Progenitor cell of endocrine pancreas (in vitro differentiated cells): ENCODE measurements at regions not wholly inside any gene's neighbourhood (a gene's known extent, or its start where the extent isn't known, plus 50 kb on each side); places are given as distances from the start of the nearest gene placed in this dataset.

ENCODE experiments used
- DNase-seq: peaks from one replicate; pipeline ENCODE4 v3.0.0; 2021; ENCODE audit warnings: low spot score; ENCODE audit not compliant: unreplicated experiment
- H3K27ac Mint-ChIP-seq: 2 replicates; pipeline ENCODE4 v1.8.0; 2021; ENCODE audit warnings: mild to moderate bottlenecking, moderate library complexity, mixed read lengths
- H3K27me3 Mint-ChIP-seq: 2 replicates; pipeline ENCODE4 v1.8.0; 2021; ENCODE audit warnings: mixed read lengths
- H3K36me3 Mint-ChIP-seq: 2 replicates; pipeline ENCODE4 v1.8.0; 2022; ENCODE audit warnings: mixed read lengths; ENCODE audit not compliant: insufficient read depth
- H3K4me1 Mint-ChIP-seq: 2 replicates; pipeline ENCODE4 v1.8.0; 2021; ENCODE audit warnings: low read depth, mixed read lengths
- H3K4me3 Mint-ChIP-seq: 2 replicates; pipeline ENCODE4 v1.8.0; 2021; ENCODE audit warnings: low read depth, mild to moderate bottlenecking, moderate library complexity, mixed read lengths
- H3K9me3 Mint-ChIP-seq: 2 replicates; pipeline ENCODE4 v1.8.0; 2021; ENCODE audit warnings: low read depth, mixed read lengths
- CTCF ChIP-seq: fragments of 200-600 bp; sonication (generic); IDR thresholded peaks from one replicate; pipeline ENCODE4 v1.5.0; 2021; ENCODE audit warnings: antibody characterized with exemption, mild to moderate bottlenecking; ENCODE audit not compliant: unreplicated experiment

- H3K27ac Mint-ChIP-seq, result no peak overlapping the region
- H3K36me3 Mint-ChIP-seq, result no peaks in the 10 kb centered on the region
- no peak for DNase-seq
- no peak for TF ChIP-seq CTCF
- peaks cover 67% of the 10 kb centered on the region for H3K27me3 Mint-ChIP-seq
- no peak overlapping the region for H3K4me3 Mint-ChIP-seq
- H3K9me3 Mint-ChIP-seq, result no peaks in the 10 kb centered on the region
- H3K4me1 Mint-ChIP-seq, result peaks cover 4% of the 10 kb centered on the region
These were observed 157.8 kb upstream of the HDAC4 start for GRCh38 chr2:239558661-239559060.

GRCh38 chr2:239557516-239557915 is 156.7 kb upstream of the HDAC4 start:
- TF ChIP-seq CTCF, result no peak
- Mint-ChIP-seq H3K36me3 (no peaks in the 10 kb centered on the region), H3K9me3 (no peaks in the 10 kb centered on the region), H3K4me3 (no peak overlapping the region), H3K27me3 (peaks cover 73% of the 10 kb centered on the region), H3K4me1 (peaks cover 4% of the 10 kb centered on the region), H3K27ac (no peak overlapping the region)
- no peak for DNase-seq

- DNase-seq, result no peak
- Mint-ChIP-seq H3K27me3 (peaks cover 71% of the 10 kb centered on the region), H3K36me3 (no peaks in the 10 kb centered on the region), H3K4me1 (peaks cover 4% of the 10 kb centered on the region), H3K9me3 (no peaks in the 10 kb centered on the region), H3K27ac (no peak overlapping the region), H3K4me3 (no peak overlapping the region)
- TF ChIP-seq CTCF, result no peak
These were observed 154.7 kb upstream of the HDAC4 start for GRCh38 chr2:239555571-239555905.

GRCh38 chr2:239554766-239555570 is 154.1 kb upstream of the HDAC4 start:
- Mint-ChIP-seq H3K36me3 (no peaks in the 10 kb centered on the region), H3K9me3 (no peaks in the 10 kb centered on the region), H3K27ac (no peak overlapping the region), H3K4me1 (peaks cover 4% of the 10 kb centered on the region), H3K4me3 (no peak overlapping the region), H3K27me3 (peaks cover 71% of the 10 kb centered on the region)
- TF ChIP-seq CTCF, result no peak
- no peak for DNase-seq

- TF ChIP-seq CTCF, result no peak
- no peak overlapping the region for H3K27ac Mint-ChIP-seq
- no peak overlapping the region for H3K4me3 Mint-ChIP-seq
- no peak for DNase-seq
- peaks cover 4% of the 10 kb centered on the region for H3K4me1 Mint-ChIP-seq
- H3K27me3 Mint-ChIP-seq, result peaks cover 73% of the 10 kb centered on the region
- no peaks in the 10 kb centered on the region for H3K36me3 Mint-ChIP-seq
- H3K9me3 Mint-ChIP-seq, result no peaks in the 10 kb centered on the region
These were observed 152.7 kb upstream of the HDAC4 start for GRCh38 chr2:239553376-239554000.
